Smooth muscle cell (in vitro differentiated cells): ENCODE measurements at regions not wholly inside any gene's neighbourhood (a gene's known extent, or its start where the extent isn't known, plus 50 kb on each side); places are given as distances from the start of the nearest gene placed in this dataset.
"Not testable (repeated sequence)": the region's sequence is repeated elsewhere in the genome, so short reads cannot be mapped to it uniquely, and the experiment has no call there.

Source experiments
- DNase-seq: peaks from one replicate; lab custom pipeline; 2025; ENCODE audit not compliant: unreplicated experiment; lab: John Stamatoyannopoulos, UW
- H2AFZ ChIP-seq: fragments of 200-600 bp; sonication (generic); 2 replicates; pipeline ENCODE4 v1.6.0; 2016; ENCODE audit warnings: antibody characterized with exemption, low read depth, mild to moderate bottlenecking
- H3F3A ChIP-seq: fragments of 200-600 bp; sonication (generic); 2 replicates; pipeline ENCODE4 v1.6.0; 2017; ENCODE audit warnings: antibody characterized with exemption, low read depth
- H3K27ac ChIP-seq: fragments of 200-600 bp; sonication (generic); 2 replicates; pipeline ENCODE4 v1.5.1; 2016; ENCODE audit warnings: low read depth, mild to moderate bottlenecking
- H3K27me3 ChIP-seq: fragments of 200-600 bp; sonication (generic); 2 replicates; pipeline ENCODE4 v1.6.1; 2016; ENCODE audit warnings: low read depth, mild to moderate bottlenecking
- H3K36me3 ChIP-seq: fragments of 200-600 bp; sonication (generic); 2 replicates; pipeline ENCODE4 v1.5.1; 2016; ENCODE audit warnings: low read depth
- H3K4me1 ChIP-seq: fragments of 200-600 bp; sonication (generic); 2 replicates; pipeline ENCODE4 v1.5.1; 2016; ENCODE audit warnings: low read depth
- H3K4me2 ChIP-seq: fragments of 200-600 bp; sonication (generic); 2 replicates; pipeline ENCODE4 v1.6.0; 2016; ENCODE audit warnings: mild to moderate bottlenecking
- H3K4me3 ChIP-seq: fragments of 200-600 bp; sonication (generic); 2 replicates; pipeline ENCODE4 v1.5.1; 2016; ENCODE audit warnings: mild to moderate bottlenecking
- H3K79me2 ChIP-seq: fragments of 200-600 bp; sonication (generic); 2 replicates; pipeline ENCODE4 v1.6.0; 2016; ENCODE audit warnings: low read depth, mild to moderate bottlenecking
- H3K9ac ChIP-seq: fragments of 200-600 bp; sonication (generic); 2 replicates; pipeline ENCODE4 v1.6.0; 2016; ENCODE audit warnings: low read depth
- H3K9me3 ChIP-seq: fragments of 200-600 bp; sonication (generic); replicated peaks from 2 replicates; pipeline ENCODE4 v1.5.1; 2016; ENCODE audit warnings: low read depth
- H4K20me1 ChIP-seq: fragments of 200-600 bp; sonication (generic); 2 replicates; pipeline ENCODE4 v1.6.0; 2016; ENCODE audit warnings: low read depth
- CTCF ChIP-seq: fragments of 200-600 bp; sonication (generic); IDR thresholded peaks from 2 replicates; pipeline ENCODE4 v1.5.1; 2017; ENCODE audit warnings: borderline replicate concordance, mild to moderate bottlenecking, antibody characterized with exemption; ENCODE audit not compliant: insufficient read depth, poor library complexity, severe bottlenecking
- WGBS: methylation state at CpG from one replicate; pipeline ENCODE4 v1.1.7; 2016; ENCODE audit warnings: low lambda C conversion rate; 5-methylcytosine and 5-hydroxymethylcytosine counted together

DNA sequence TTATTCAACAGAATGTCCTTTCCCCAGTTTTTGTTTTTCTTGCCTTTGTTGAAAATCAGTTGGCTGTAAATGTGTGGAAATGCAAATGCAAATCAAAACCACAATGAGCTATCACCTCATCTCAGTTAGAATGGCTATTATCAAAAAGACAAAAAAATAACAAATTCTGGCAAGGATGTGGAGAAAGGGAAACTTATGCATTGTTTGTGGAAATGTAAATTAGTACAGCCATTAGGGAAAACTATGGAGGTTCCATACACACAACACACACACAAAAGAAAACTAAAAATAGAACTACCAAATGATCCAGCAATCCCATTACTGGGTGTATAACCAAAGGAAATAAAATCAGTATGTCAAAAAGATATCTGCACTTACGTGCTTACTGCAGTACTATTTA lies 518.8 kb upstream of the ATXN7L3B start:
- Histone ChIP-seq H3K27me3 (no peaks in the 10 kb centered on the region), H3K4me1 (no peaks in the 10 kb centered on the region), H3K4me2 (no peak overlapping the region), H3K9me3 (no peaks in the 10 kb centered on the region), H4K20me1 (no peaks in the 10 kb centered on the region), H3K27ac (no peak overlapping the region), H3K9ac (no peak overlapping the region), H3K36me3 (no peaks in the 10 kb centered on the region), H2AFZ (no peak overlapping the region), H3K4me3 (no peak overlapping the region), H3F3A (no peaks in the 10 kb centered on the region), H3K79me2 (no peaks in the 10 kb centered on the region)
- no peak for TF ChIP-seq CTCF
- 86% methylated on average over 1 of the region's 1 CpG for WGBS
- no peak for DNase-seq

GRCh38 chr12:74021937-74022336 lies 515.7 kb upstream of the ATXN7L3B start:
- Histone ChIP-seq H3K4me1 (no peaks in the 10 kb centered on the region), H3K4me2 (no peak overlapping the region), H3K9ac (no peak overlapping the region), H3K9me3 (no peaks in the 10 kb centered on the region), H3K27me3 (no peaks in the 10 kb centered on the region), H2AFZ (peak overlapping the region; percentile 6), H3K36me3 (no peaks in the 10 kb centered on the region), H3F3A (no peaks in the 10 kb centered on the region), H4K20me1 (no peaks in the 10 kb centered on the region), H3K27ac (no peak overlapping the region), H3K79me2 (no peaks in the 10 kb centered on the region), H3K4me3 (no peak overlapping the region)
- WGBS = 13% methylated on average over 9 of the region's 9 CpGs
- peak; percentile 60 for TF ChIP-seq CTCF
- DNase-seq = no peak

DNA sequence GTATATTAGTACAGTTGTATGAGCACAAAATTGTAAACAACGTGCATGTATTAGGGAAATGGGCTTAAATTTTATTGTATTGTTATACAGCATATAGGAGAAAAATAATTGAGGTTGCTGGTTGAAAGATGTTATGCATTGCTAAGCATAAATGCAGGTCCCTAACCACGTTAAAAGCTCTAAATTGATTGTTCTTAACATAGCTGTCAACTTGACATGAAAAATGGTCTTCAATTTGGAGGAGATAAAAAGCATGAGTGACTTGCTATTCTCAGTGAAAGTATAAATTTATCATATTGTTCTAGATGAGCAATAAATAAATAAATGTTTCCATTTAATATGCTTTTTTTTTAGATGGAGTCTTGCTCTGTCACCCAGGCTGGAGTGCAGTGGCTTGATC lies 506.6 kb upstream of the ATXN7L3B start:
- WGBS = 75% methylated on average over 2 of the region's 2 CpGs
- Histone ChIP-seq H3K79me2 (no peaks in the 10 kb centered on the region), H2AFZ (no peak overlapping the region), H3K9ac (no peak overlapping the region), H3K36me3 (no peaks in the 10 kb centered on the region), H3F3A (no peaks in the 10 kb centered on the region), H3K27me3 (no peaks in the 10 kb centered on the region), H3K9me3 (no peaks in the 10 kb centered on the region), H3K27ac (no peak overlapping the region), H3K4me3 (no peak overlapping the region), H4K20me1 (no peaks in the 10 kb centered on the region), H3K4me1 (no peaks in the 10 kb centered on the region), H3K4me2 (no peak overlapping the region)
- DNase-seq = no peak
- TF ChIP-seq CTCF = no peak

- Histone ChIP-seq H3K4me1 (no peaks in the 10 kb centered on the region), H3K4me2 (no peak overlapping the region), H3K36me3 (no peaks in the 10 kb centered on the region), H3K9ac (no peak overlapping the region), H3K79me2 (no peaks in the 10 kb centered on the region), H3K27me3 (no peaks in the 10 kb centered on the region), H4K20me1 (no peaks in the 10 kb centered on the region), H3K27ac (no peak overlapping the region), H3K4me3 (no peak overlapping the region), H2AFZ (no peak overlapping the region), H3K9me3 (no peaks in the 10 kb centered on the region), H3F3A (no peaks in the 10 kb centered on the region)
- TF ChIP-seq CTCF = no peak
- 80% methylated on average over 3 of the region's 3 CpGs for WGBS
- DNase-seq = no peak
Measured at GRCh38 chr12:74033531-74033930, 504.1 kb upstream of the ATXN7L3B start.

GRCh38 chr12:74039138-74039537 lies 498.5 kb upstream of the ATXN7L3B start:
- H3K27me3 ChIP-seq, DNase-seq, H4K20me1 ChIP-seq, H3K4me3 ChIP-seq, H3K4me2 ChIP-seq, H3K36me3 ChIP-seq, H3K9me3 ChIP-seq, H3K9ac ChIP-seq, H3K4me1 ChIP-seq, H3K27ac ChIP-seq, H3F3A ChIP-seq, H3K79me2 ChIP-seq, H2AFZ ChIP-seq: not testable (repeated sequence)
- WGBS = 96% methylated on average over 2 of the region's 2 CpGs
